Motor neuron (in vitro differentiated cells): ENCODE measurements at regions not wholly inside any gene's neighbourhood (a gene's known extent, or its start where the extent isn't known, plus 50 kb on each side); places are given as distances from the start of the nearest gene placed in this dataset.
"Not testable (repeated sequence)": the region's sequence is repeated elsewhere in the genome, so short reads cannot be mapped to it uniquely, and the experiment has no call there.

Experiments
- ATAC-seq, 8 experiments: fragments of 200-7000 bp; cut with Tn5 transposase; replicated peaks in 6 of 8; 2 replicates each; pipeline ENCODE4 v1.8.0; 2021; ENCODE audit warnings: mild to moderate bottlenecking in 8 of 8, moderate library complexity in 8 of 8
- H3K27ac ChIP-seq, 2 donors: fragments of 250-450 bp; sonication (Bioruptor Pico); 2 replicates each; pipeline ENCODE4 v1.9.0; 2021; ENCODE audit warnings: antibody characterized with exemption in 2 of 2, mild to moderate bottlenecking in 2 of 2, moderate library complexity in 1 of 2
- H3K4me1 ChIP-seq, 2 donors: fragments of 250-450 bp; sonication (Bioruptor Pico); replicated peaks in 1 of 2; 2 replicates each; pipeline ENCODE4 v1.6.1; 2021; ENCODE audit warnings: antibody characterized with exemption in 2 of 2, mild to moderate bottlenecking in 2 of 2, moderate library complexity in 1 of 2
- H3K4me3 ChIP-seq, 5 donors: fragments of 250-450 bp; sonication (Bioruptor Pico); 2 replicates each; pipeline ENCODE4 v1.9.0; 2021; ENCODE audit warnings: antibody characterized with exemption in 5 of 5, mild to moderate bottlenecking in 5 of 5, moderate library complexity in 4 of 5
- WGBS, 10 experiments: fragments of 450-650 bp; shearing (Covaris generic); methylation state at CpG; one replicate each; pipeline ENCODE4 v1.0.0; 2022; 5-methylcytosine and 5-hydroxymethylcytosine counted together
- in situ Hi-C, 9 experiments: fragments of 400-800 bp; cut with MboI; loops; one replicate each; pipeline ENCODE4 v1.15.0; 2021; ENCODE audit warnings: low sequenced_read_pairs in 9 of 9, low pct_unique_long_range_greater_than_20kb in 2 of 9; ENCODE audit not compliant: unreplicated experiment in 9 of 9

GRCh38 chr11:22528612-22529429, 96.8 kb downstream of the FANCF start:
- H3K27ac ChIP-seq, ATAC-seq, H3K4me1 ChIP-seq, H3K4me3 ChIP-seq: not testable (repeated sequence)
- in situ Hi-C loops = loop anchor here in 3 of 9 experiments (25.0 kb wide), 1 partner anchor 192 kb away; the partner anchor contains the start of gene SLC17A6 (in 3 of the 3)
- WGBS, 10 experiments = 0 to 9% (median 9%) methylated on average over 1 to 10 of the region's 28 CpGs; no CpG with 5 or more reads in 7 of the 10 experiments

- no peak overlapping the region for H3K4me3 ChIP-seq
- no peak overlapping the region for H3K27ac ChIP-seq
- no peak for ATAC-seq
- in situ Hi-C loops = no loop called here
- 9 to 100% (median 86%) methylated on average over 1 to 2 of the region's 2 CpGs; no CpG with 5 or more reads in 2 of the 10 experiments for WGBS, 10 experiments
- H3K4me1 ChIP-seq = no peaks in the 10 kb centered on the region
These were observed 103.4 kb downstream of the FANCF start for GRCh38 chr11:22522225-22522624.

- H3K27ac ChIP-seq = no peak overlapping the region
- in situ Hi-C loops = no loop called here
- peak in 5 of 8 experiments; percentile 31 to 79 (median 53) for ATAC-seq
- no peak overlapping the region for H3K4me3 ChIP-seq
- 0 to 100% (median 78%) methylated on average over 1 to 2 of the region's 2 CpGs; no CpG with 5 or more reads in 2 of the 10 experiments for WGBS, 10 experiments
- no peaks in the 10 kb centered on the region for H3K4me1 ChIP-seq
These were observed 104.4 kb downstream of the FANCF start for GRCh38 chr11:22521226-22521625.

GRCh38 chr11:22520521-22520920, 105.1 kb downstream of the FANCF start:
- Histone ChIP-seq H3K4me3 (no peak overlapping the region), H3K27ac (no peak overlapping the region), H3K4me1 (peaks cover 3 to 4% of the 10 kb centered on the region in 2 donors)
- ATAC-seq = no peak
- in situ Hi-C loops = no loop called here

GRCh38 chr11:22518344-22518743, 107.3 kb downstream of the FANCF start:
- H3K4me3 ChIP-seq, ATAC-seq, H3K27ac ChIP-seq, in situ Hi-C loops, H3K4me1 ChIP-seq: not testable (repeated sequence)
- WGBS, 10 experiments = 60 to 100% (median 81%) methylated on average over 1 to 2 of the region's 2 CpGs; no CpG with 5 or more reads in 6 of the 10 experiments

GRCh38 chr11:22516111-22516510, 109.5 kb downstream of the FANCF start:
- Histone ChIP-seq H3K4me1 (peaks cover 3 to 4% of the 10 kb centered on the region in 2 donors), H3K4me3 (no peak overlapping the region), H3K27ac (no peak overlapping the region)
- in situ Hi-C loops = no loop called here
- 0 to 52% (median 37%) methylated on average over 2 to 4 of the region's 5 CpGs; no CpG with 5 or more reads in 1 of the 10 experiments for WGBS, 10 experiments
- peak in 5 of 8 experiments; percentile 68 to 98 (median 81) for ATAC-seq

GRCh38 chr11:22512457-22512856, 113.2 kb downstream of the FANCF start:
- in situ Hi-C loops = no loop called here
- no peak overlapping the region for H3K4me3 ChIP-seq
- no peak for ATAC-seq
- no peak overlapping the region for H3K27ac ChIP-seq
- peaks cover 4 to 18% of the 10 kb centered on the region in 2 donors for H3K4me1 ChIP-seq
- whole genome bisulfite sequencing, 10 experiments = 14 to 80% (median 50%) methylated on average over 1 of the region's 1 CpG; no CpG with 5 or more reads in 5 of the 10 experiments

GRCh38 chr11:22510741-22511140, 114.9 kb downstream of the FANCF start:
- ATAC-seq = peak in 2 of 8 experiments; percentile 49 to 71
- Histone ChIP-seq H3K4me3 (no peak overlapping the region), H3K27ac (no peak overlapping the region), H3K4me1 (peaks cover 0 to 15% of the 10 kb centered on the region in 2 donors)
- in situ Hi-C loops = no loop called here
- WGBS, 10 experiments = 10 to 100% (median 78%) methylated on average over 1 to 2 of the region's 2 CpGs; no CpG with 5 or more reads in 1 of the 10 experiments

- 0 to 100% (median 80%) methylated on average over 1 to 2 of the region's 2 CpGs; no CpG with 5 or more reads in 3 of the 10 experiments for WGBS, 10 experiments
- no peak for ATAC-seq
- Histone ChIP-seq H3K27ac (no peak overlapping the region), H3K4me3 (no peak overlapping the region), H3K4me1 (peaks cover 0 to 15% of the 10 kb centered on the region in 2 donors)
- in situ Hi-C loops = no loop called here
These were observed 115.6 kb downstream of the FANCF start for GRCh38 chr11:22510010-22510409.

- in situ Hi-C loops = no loop called here
- Histone ChIP-seq H3K4me1 (peaks cover 0 to 15% of the 10 kb centered on the region in 2 donors), H3K4me3 (no peak overlapping the region), H3K27ac (no peak overlapping the region)
- ATAC-seq = peak in 4 of 8 experiments; percentile 18 to 66 (median 58)
- 0 to 90% (median 32%) methylated on average over 1 to 2 of the region's 2 CpGs for WGBS, 10 experiments
These were observed 117.0 kb downstream of the FANCF start for GRCh38 chr11:22508665-22509064.

GRCh38 chr11:22497474-22497873, 128.1 kb downstream of the FANCF start:
- no peak overlapping the region for H3K27ac ChIP-seq
- in situ Hi-C loops = no loop called here
- peak in 4 of 8 experiments; percentile 35 to 74 (median 68) for ATAC-seq
- H3K4me3 ChIP-seq = no peak overlapping the region
- 7 to 86% (median 42%) methylated on average over 1 to 3 of the region's 3 CpGs; no CpG with 5 or more reads in 2 of the 10 experiments for WGBS, 10 experiments
- H3K4me1 ChIP-seq = peaks cover 2 to 5% of the 10 kb centered on the region in 2 donors

GRCh38 chr11:22491555-22492225, 133.9 kb downstream of the FANCF start:
- peak overlapping the region in 1 of 5 donors; percentile 8 for H3K4me3 ChIP-seq

More at GRCh38 chr11:22491555-22492225, 133.9 kb downstream of the FANCF start:
- WGBS, 10 experiments = 0 to 84% (median 60%) methylated on average over 3 to 16 of the region's 16 CpGs
- Histone ChIP-seq H3K4me1 (peaks cover 3 to 11% of the 10 kb centered on the region in 2 donors), H3K27ac (no peak overlapping the region)
- peak; percentile 34 to 94 (median 62) for ATAC-seq
- in situ Hi-C loops = no loop called here
